Fibroblast of lung (primary cell): ENCODE measurements at regions not wholly inside any gene's neighbourhood (a gene's known extent, or its start where the extent isn't known, plus 50 kb on each side); places are given as distances from the start of the nearest gene placed in this dataset.

Experiments
- DNase-seq, 2 donors: peaks; one replicate each; pipeline versions ENCODE4 v3.0.0 to v3.0.0-alpha.2; 2010; ENCODE audit warnings: low read depth in 2 of 2
- H2AFZ ChIP-seq: 2 replicates; pipeline ENCODE4 v1.5.1; 2012; ENCODE audit warnings: low read length, control low read depth, inconsistent platforms
- H3K27ac ChIP-seq: 2 replicates; pipeline ENCODE4 v1.5.1; 2011; ENCODE audit warnings: low read length, control low read depth; ENCODE audit not compliant: insufficient read depth
- H3K27me3 ChIP-seq: 2 replicates; pipeline ENCODE4 v1.5.1; 2011; ENCODE audit warnings: mild to moderate bottlenecking, low read length; ENCODE audit not compliant: control insufficient read depth, insufficient read depth
- H3K36me3 ChIP-seq: 2 replicates; pipeline ENCODE4 v1.5.1; 2011; ENCODE audit warnings: low read length; ENCODE audit not compliant: control insufficient read depth, insufficient read depth
- H3K4me1 ChIP-seq: 2 replicates; pipeline ENCODE4 v1.5.1; 2011; ENCODE audit warnings: low read length; ENCODE audit not compliant: control insufficient read depth, insufficient read depth; ENCODE audit errors: extremely low read depth
- H3K4me2 ChIP-seq: 2 replicates; pipeline ENCODE4 v1.5.1; 2011; ENCODE audit warnings: low read length, control low read depth; ENCODE audit not compliant: insufficient read depth; ENCODE audit errors: extremely low read depth
- H3K4me3 ChIP-seq, 4 experiments: fragments of 200-600 bp in 1 of 4; sonication (generic) in 1 of 4; replicated peaks in 1 of 4; 2 replicates each; pipeline ENCODE4 v1.5.1; 2011 to 2016; ENCODE audit warnings: low read length in 4 of 4, low read depth in 3 of 4, mild to moderate bottlenecking in 3 of 4, control low read depth in 2 of 4, inconsistent platforms in 1 of 4, mixed read lengths in 1 of 4; ENCODE audit not compliant: insufficient read depth in 1 of 4; ENCODE audit errors: control extremely low read depth in 1 of 4
- H3K79me2 ChIP-seq: 2 replicates; pipeline ENCODE4 v1.5.1; 2012; ENCODE audit warnings: mild to moderate bottlenecking, low read length, inconsistent platforms; ENCODE audit not compliant: control insufficient read depth, insufficient read depth
- H3K9ac ChIP-seq: 2 replicates; pipeline ENCODE4 v1.5.1; 2011; ENCODE audit warnings: mild to moderate bottlenecking, low read length, control low read depth; ENCODE audit not compliant: insufficient read depth
- H3K9me3 ChIP-seq: 2 replicates; pipeline ENCODE4 v1.5.1; 2012; ENCODE audit warnings: low read depth, low read length; ENCODE audit not compliant: control insufficient read depth, insufficient read depth
- H4K20me1 ChIP-seq: 2 replicates; pipeline ENCODE4 v1.5.1; 2011; ENCODE audit warnings: low read length; ENCODE audit not compliant: control insufficient read depth, insufficient read depth; ENCODE audit errors: extremely low read depth
- EZH2 ChIP-seq: IDR thresholded peaks from 2 replicates; pipeline ENCODE4 v1.5.1; 2012; ENCODE audit warnings: low read length, control low read depth, mild to moderate bottlenecking; ENCODE audit errors: missing control alignments
- TF ChIP-seq, protein P1 (sequence below), 2 donors: IDR thresholded peaks in 1 of 2; conservative IDR thresholded peaks in 1 of 2; 1 replicate in 1 of 2; 2 replicates in 1 of 2; pipeline ENCODE4 v1.5.1; 2011 to 2012; ENCODE audit warnings: low read length in 2 of 2, control low read depth in 1 of 2, inconsistent platforms in 1 of 2, low read depth in 1 of 2, mild to moderate bottlenecking in 1 of 2

DNA sequence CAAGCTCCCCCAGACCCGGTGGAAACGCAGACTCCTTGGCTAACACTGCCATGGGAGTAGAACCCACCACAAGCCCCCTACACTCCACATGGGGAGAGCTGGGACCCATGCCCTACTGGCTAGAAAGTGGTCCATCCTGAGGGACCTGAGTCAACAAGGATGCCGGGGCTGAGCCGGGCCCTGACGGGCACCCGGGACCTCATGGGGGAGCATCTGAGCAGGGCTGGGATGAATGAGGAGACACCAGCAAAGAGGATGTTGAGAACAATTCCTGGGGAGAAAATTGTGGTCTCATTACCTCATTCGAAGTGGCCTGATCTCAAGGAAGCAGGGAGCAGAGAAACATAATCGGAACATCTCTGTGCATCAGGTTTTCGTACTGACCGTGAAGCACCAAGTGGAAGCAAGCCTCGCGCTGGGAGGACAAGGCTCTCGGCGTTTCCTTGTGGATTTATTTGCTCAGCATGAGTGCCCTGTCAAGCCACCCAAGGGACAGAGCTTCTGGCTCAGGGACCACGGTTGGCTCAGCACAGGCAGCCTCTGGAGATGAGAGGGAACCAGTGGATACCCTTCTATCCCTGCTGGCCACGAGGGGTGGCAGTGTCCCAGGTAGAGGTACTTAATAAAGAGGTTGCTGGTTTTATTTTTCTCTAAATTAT, 132.2 kb upstream of the FAM20C start:
- no peak overlapping the region for H3K4me3 ChIP-seq
- no peaks in the 10 kb centered on the region for H3K36me3 ChIP-seq
- H3K4me2 ChIP-seq: no peak overlapping the region
- no peaks in the 10 kb centered on the region for H3K9me3 ChIP-seq
- no peak overlapping the region for H2AFZ ChIP-seq
- no peaks in the 10 kb centered on the region for H3K79me2 ChIP-seq
- TF ChIP-seq, protein P1, sequence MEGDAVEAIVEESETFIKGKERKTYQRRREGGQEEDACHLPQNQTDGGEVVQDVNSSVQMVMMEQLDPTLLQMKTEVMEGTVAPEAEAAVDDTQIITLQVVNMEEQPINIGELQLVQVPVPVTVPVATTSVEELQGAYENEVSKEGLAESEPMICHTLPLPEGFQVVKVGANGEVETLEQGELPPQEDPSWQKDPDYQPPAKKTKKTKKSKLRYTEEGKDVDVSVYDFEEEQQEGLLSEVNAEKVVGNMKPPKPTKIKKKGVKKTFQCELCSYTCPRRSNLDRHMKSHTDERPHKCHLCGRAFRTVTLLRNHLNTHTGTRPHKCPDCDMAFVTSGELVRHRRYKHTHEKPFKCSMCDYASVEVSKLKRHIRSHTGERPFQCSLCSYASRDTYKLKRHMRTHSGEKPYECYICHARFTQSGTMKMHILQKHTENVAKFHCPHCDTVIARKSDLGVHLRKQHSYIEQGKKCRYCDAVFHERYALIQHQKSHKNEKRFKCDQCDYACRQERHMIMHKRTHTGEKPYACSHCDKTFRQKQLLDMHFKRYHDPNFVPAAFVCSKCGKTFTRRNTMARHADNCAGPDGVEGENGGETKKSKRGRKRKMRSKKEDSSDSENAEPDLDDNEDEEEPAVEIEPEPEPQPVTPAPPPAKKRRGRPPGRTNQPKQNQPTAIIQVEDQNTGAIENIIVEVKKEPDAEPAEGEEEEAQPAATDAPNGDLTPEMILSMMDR (conservative IDR thresholded peaks at IDR 0.05 in 1 of 2, IDR thresholded peaks at IDR 0.05 in 1 of 2; ENCODE audit: low read depth in 1 of 2, low read length in 2 of 2): no peak
- no peak for TF ChIP-seq EZH2
- H3K27ac ChIP-seq: no peak overlapping the region
- H4K20me1 ChIP-seq: no peaks in the 10 kb centered on the region
- DNase-seq: no peak
- no peak overlapping the region for H3K9ac ChIP-seq
- H3K27me3 ChIP-seq: no peaks in the 10 kb centered on the region
- no peaks in the 10 kb centered on the region for H3K4me1 ChIP-seq

DNA sequence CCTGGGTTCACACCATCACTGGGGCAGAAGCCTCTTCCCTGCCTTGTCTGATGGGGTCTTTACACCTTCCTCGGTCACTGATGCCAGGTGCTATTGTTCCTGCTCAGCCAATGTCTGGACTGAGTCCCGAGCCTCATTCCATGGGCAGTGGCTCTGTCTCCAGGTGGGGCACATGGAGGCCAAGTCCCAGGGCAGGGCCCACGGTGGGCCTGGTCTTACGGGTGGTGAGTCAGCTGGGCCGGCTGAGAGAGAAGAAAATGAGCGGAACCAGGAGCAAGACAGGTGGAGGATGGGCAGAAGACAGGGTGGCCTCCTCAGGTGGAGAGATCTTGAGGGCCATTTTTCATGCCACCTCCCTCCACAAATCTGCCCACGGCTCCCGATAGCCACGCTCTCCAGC, 131.7 kb upstream of the FAM20C start:
- Histone ChIP-seq H3K9me3 (no peaks in the 10 kb centered on the region), H3K9ac (no peak overlapping the region)
- TF ChIP-seq, protein P1 (conservative IDR thresholded peaks at IDR 0.05 in 1 of 2, IDR thresholded peaks at IDR 0.05 in 1 of 2; ENCODE audit: low read depth in 1 of 2, low read length in 2 of 2): no peak
- no peak for TF ChIP-seq EZH2

DNA sequence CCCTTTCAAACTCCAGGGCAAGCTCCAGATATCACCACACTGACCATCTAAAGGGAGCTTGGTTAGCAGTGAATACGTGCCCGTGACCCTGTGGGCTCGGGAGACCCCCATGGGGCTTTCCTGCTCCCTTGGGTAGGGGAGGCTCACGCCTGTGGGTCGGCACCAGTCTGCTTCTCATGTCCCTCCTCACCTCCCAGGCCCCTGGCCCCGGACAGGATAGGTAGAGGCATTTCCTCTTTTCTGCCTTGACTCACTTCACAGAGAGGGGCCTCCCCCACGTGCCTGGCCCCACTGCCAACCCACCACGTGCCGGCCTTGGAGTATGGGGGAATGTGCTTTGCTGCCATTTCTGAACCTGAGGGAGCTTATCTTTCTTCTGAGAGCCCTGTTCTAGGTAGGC, 131.3 kb upstream of the FAM20C start:
- TF ChIP-seq, protein P1 (conservative IDR thresholded peaks at IDR 0.05 in 1 of 2, IDR thresholded peaks at IDR 0.05 in 1 of 2; ENCODE audit: low read depth in 1 of 2, low read length in 2 of 2): no peak
- TF ChIP-seq EZH2: no peak
- H3K27me3 ChIP-seq: no peaks in the 10 kb centered on the region
- no peaks in the 10 kb centered on the region for H3K4me1 ChIP-seq
- H2AFZ ChIP-seq: no peak overlapping the region
- no peaks in the 10 kb centered on the region for H3K9me3 ChIP-seq
- no peak overlapping the region for H3K4me3 ChIP-seq
- no peak overlapping the region for H3K4me2 ChIP-seq
- H3K9ac ChIP-seq: no peak overlapping the region
- no peak overlapping the region for H3K27ac ChIP-seq
- no peaks in the 10 kb centered on the region for H4K20me1 ChIP-seq
- no peaks in the 10 kb centered on the region for H3K36me3 ChIP-seq
- H3K79me2 ChIP-seq: no peaks in the 10 kb centered on the region
- no peak for DNase-seq

More for the DNA sequence above, 131.7 kb upstream of the FAM20C start:
- no peaks in the 10 kb centered on the region for H3K36me3 ChIP-seq
- no peak overlapping the region for H3K27ac ChIP-seq
- DNase-seq: no peak
- no peak overlapping the region for H3K4me3 ChIP-seq
- no peaks in the 10 kb centered on the region for H4K20me1 ChIP-seq
- no peaks in the 10 kb centered on the region for H3K27me3 ChIP-seq
- H2AFZ ChIP-seq: no peak overlapping the region
- no peak overlapping the region for H3K4me2 ChIP-seq
- H3K4me1 ChIP-seq: no peaks in the 10 kb centered on the region
- H3K79me2 ChIP-seq: no peaks in the 10 kb centered on the region
